Activated B cell treated with CpG ODN at 0.5 μM for 24 hours (primary cell): ENCODE measurements at regions not wholly inside any gene's neighbourhood (a gene's known extent, or its start where the extent isn't known, plus 50 kb on each side); places are given as distances from the start of the nearest gene placed in this dataset.

ENCODE experiments used
- ATAC-seq: fragments of 200-7000 bp; cut with Tn5 transposase; one replicate; pipeline ENCODE4 v1.10.0; 2021; ENCODE audit warnings: low read depth, mild to moderate bottlenecking, moderate library complexity
- CTCF ChIA-PET: fragments of 350-600 bp; sonication (Branson Sonifier 250); formaldehyde crosslinking; loops from one replicate; lab custom pipeline; 2021; ENCODE audit warnings: antibody characterized with exemption; lab: Charles Lee
- POLR2A ChIA-PET: fragments of 350-600 bp; sonication (Branson Sonifier 250); formaldehyde crosslinking; loops from one replicate; lab custom pipeline; 2021; ENCODE audit warnings: antibody characterized with exemption; lab: Charles Lee
- DNase-seq: peaks from one replicate; pipeline ENCODE4 v3.0.0; 2022
- H3K27ac Mint-ChIP-seq: one replicate; pipeline ENCODE4 v1.8.0; 2020; ENCODE audit warnings: mixed read lengths
- H3K27me3 Mint-ChIP-seq: one replicate; pipeline ENCODE4 v1.8.0; 2021; ENCODE audit warnings: mixed read lengths
- H3K36me3 Mint-ChIP-seq: one replicate; pipeline ENCODE4 v1.8.0; 2021; ENCODE audit warnings: low read depth, mixed read lengths
- H3K4me1 Mint-ChIP-seq: one replicate; pipeline ENCODE4 v1.8.0; 2021; ENCODE audit warnings: mixed read lengths
- H3K4me3 Mint-ChIP-seq: one replicate; pipeline ENCODE4 v1.8.0; 2020; ENCODE audit warnings: mild to moderate bottlenecking, mixed read lengths
- H3K9me3 Mint-ChIP-seq: one replicate; pipeline ENCODE4 v1.8.0; 2020; ENCODE audit warnings: mixed read lengths
- CTCF ChIP-seq: fragments of 200-600 bp; IDR thresholded peaks from one replicate; pipeline ENCODE4 v1.8.0; 2022; ENCODE audit warnings: antibody characterized with exemption, mild to moderate bottlenecking
- intact Hi-C: fragments of 100-400 bp; cut with micrococcal nuclease; formaldehyde crosslinking; loops from one replicate; pipeline ENCODE4 v1.15.1; 2024

GRCh38 chr6:164315376-164315775 is 900.9 kb downstream of the QKI start:
- peaks cover 9% of the 10 kb centered on the region for H3K9me3 Mint-ChIP-seq
- TF ChIP-seq CTCF: no peak
- no peak overlapping the region for H3K27ac Mint-ChIP-seq
- POLR2A ChIA-PET: no interaction called here
- CTCF ChIA-PET: no interaction called here
- intact Hi-C loops: no loop called here
- H3K4me1 Mint-ChIP-seq: no peaks in the 10 kb centered on the region
- H3K27me3 Mint-ChIP-seq: no peaks in the 10 kb centered on the region
- no peaks in the 10 kb centered on the region for H3K36me3 Mint-ChIP-seq
- ATAC-seq (no peak), DNase-seq (no peak)
- H3K4me3 Mint-ChIP-seq: no peak overlapping the region

GRCh38 chr6:164308339-164308738 is 893.8 kb downstream of the QKI start:
- Mint-ChIP-seq H3K4me3 (no peak overlapping the region), H3K4me1 (no peaks in the 10 kb centered on the region), H3K36me3 (no peaks in the 10 kb centered on the region), H3K27ac (no peak overlapping the region), H3K9me3 (peaks cover 20% of the 10 kb centered on the region), H3K27me3 (no peaks in the 10 kb centered on the region)
- ChIA-PET CTCF (no interaction called here), POLR2A (no interaction called here)
- no peak for ATAC-seq
- no peak for TF ChIP-seq CTCF
- DNase-seq: no peak
- intact Hi-C loops: no loop called here

GRCh38 chr6:164303102-164303964 is 888.8 kb downstream of the QKI start:
- CTCF ChIA-PET: no interaction called here

GRCh38 chr6:164296411-164296810 is 881.9 kb downstream of the QKI start:
- Mint-ChIP-seq H3K27ac (no peak overlapping the region), H3K9me3 (peaks cover under 1% of the 10 kb centered on the region), H3K4me1 (no peaks in the 10 kb centered on the region), H3K36me3 (no peaks in the 10 kb centered on the region), H3K27me3 (no peaks in the 10 kb centered on the region), H3K4me3 (no peak overlapping the region)
- ATAC-seq: no peak
- intact Hi-C loops: no loop called here
- no peak for TF ChIP-seq CTCF
- POLR2A ChIA-PET: no interaction called here
- CTCF ChIA-PET: no interaction called here
- DNase-seq: no peak

More at GRCh38 chr6:164303102-164303964, 888.8 kb downstream of the QKI start:
- ATAC-seq: no peak
- no peak overlapping the region for H3K4me3 Mint-ChIP-seq
- H3K27ac Mint-ChIP-seq: no peak overlapping the region
- H3K4me1 Mint-ChIP-seq: no peaks in the 10 kb centered on the region
- peaks cover 5% of the 10 kb centered on the region for H3K9me3 Mint-ChIP-seq
- no peaks in the 10 kb centered on the region for H3K36me3 Mint-ChIP-seq
- intact Hi-C loops: no loop called here
- DNase-seq: no peak
- POLR2A ChIA-PET: no interaction called here
- TF ChIP-seq CTCF: no peak
- no peaks in the 10 kb centered on the region for H3K27me3 Mint-ChIP-seq

- Mint-ChIP-seq H3K27me3 (no peaks in the 10 kb centered on the region), H3K36me3 (no peaks in the 10 kb centered on the region), H3K27ac (no peak overlapping the region), H3K9me3 (peaks cover 2% of the 10 kb centered on the region), H3K4me1 (no peaks in the 10 kb centered on the region), H3K4me3 (no peak overlapping the region)
- ChIA-PET POLR2A (no interaction called here), CTCF (no interaction called here)
- no peak for TF ChIP-seq CTCF
- ATAC-seq (no peak), DNase-seq (no peak)
- intact Hi-C loops: no loop called here
Observed at GRCh38 chr6:164294047-164294784, 879.7 kb downstream of the QKI start.
